MM.1S (cell line): ENCODE measurements at regions not wholly inside any gene's neighbourhood (a gene's known extent, or its start where the extent isn't known, plus 50 kb on each side); places are given as distances from the start of the nearest gene placed in this dataset.

Source experiments
- DNase-seq: peaks from one replicate; pipeline ENCODE4 v3.0.0-alpha.2; 2015
- H2AFZ ChIP-seq: fragments of 300-600 bp; sonication (generic); 2 replicates; pipeline ENCODE4 v1.6.0; 2016; ENCODE audit warnings: antibody characterized with exemption, low read length
- H3F3A ChIP-seq: fragments of 300-600 bp; sonication (generic); 2 replicates; pipeline ENCODE4 v1.6.1; 2016; ENCODE audit warnings: mild to moderate bottlenecking, antibody characterized with exemption, low read length, moderate library complexity, mixed read lengths; ENCODE audit not compliant: insufficient read depth
- H3K27ac ChIP-seq: fragments of 300-600 bp; sonication (generic); 2 replicates; pipeline ENCODE4 v1.5.1; 2016; ENCODE audit warnings: mild to moderate bottlenecking, low read length
- H3K27me3 ChIP-seq: fragments of 300-600 bp; sonication (generic); replicated peaks from 2 replicates; pipeline ENCODE4 v1.6.0; 2016; ENCODE audit warnings: low read length; ENCODE audit not compliant: insufficient read depth
- H3K36me3 ChIP-seq: fragments of 300-600 bp; sonication (generic); replicated peaks from 2 replicates; pipeline ENCODE4 v1.6.1; 2016; ENCODE audit warnings: mild to moderate bottlenecking, low read length, mixed read lengths; ENCODE audit not compliant: insufficient read depth
- H3K4me1 ChIP-seq: fragments of 300-600 bp; sonication (generic); 2 replicates; pipeline ENCODE4 v1.6.1; 2016; ENCODE audit warnings: low read length, mixed read lengths
- H3K4me2 ChIP-seq: fragments of 300-600 bp; sonication (generic); 2 replicates; pipeline ENCODE4 v1.6.0; 2016; ENCODE audit warnings: low read depth, low read length
- H3K4me3 ChIP-seq: fragments of 300-600 bp; sonication (generic); 2 replicates; pipeline ENCODE4 v1.5.1; 2016; ENCODE audit warnings: low read length, mixed read lengths
- H3K79me2 ChIP-seq: fragments of 300-600 bp; sonication (generic); 2 replicates; pipeline ENCODE4 v1.6.1; 2016; ENCODE audit warnings: mixed run types, low read length, mixed read lengths
- H3K9ac ChIP-seq: fragments of 300-600 bp; sonication (generic); 2 replicates; pipeline ENCODE4 v1.6.1; 2016; ENCODE audit warnings: low read length, mixed read lengths
- H3K9me2 ChIP-seq: fragments of 300-600 bp; sonication (generic); replicated peaks from 2 replicates; pipeline ENCODE4 v1.6.1; 2016; ENCODE audit warnings: mild to moderate bottlenecking, low read length, mixed read lengths; ENCODE audit not compliant: insufficient read depth
- H3K9me3 ChIP-seq: fragments of 300-600 bp; sonication (generic); replicated peaks from 2 replicates; pipeline ENCODE4 v1.6.1; 2016; ENCODE audit warnings: mild to moderate bottlenecking, low read length, mixed read lengths; ENCODE audit not compliant: insufficient read depth
- H4K20me1 ChIP-seq: fragments of 300-600 bp; sonication (generic); 2 replicates; pipeline ENCODE4 v1.6.1; 2016; ENCODE audit warnings: mild to moderate bottlenecking, low read length, moderate library complexity, mixed read lengths; ENCODE audit not compliant: insufficient read depth
- EZH2 ChIP-seq: fragments of 300-600 bp; sonication (generic); optimal IDR thresholded peaks from 2 replicates; pipeline ENCODE3; 2017; ENCODE audit warnings: low read depth, mild to moderate bottlenecking, antibody characterized with exemption, low read length, mixed read lengths
- EZH2phosphoT487 ChIP-seq: fragments of 300-600 bp; sonication (generic); IDR thresholded peaks from 2 replicates; pipeline ENCODE4 v1.6.1; 2018; ENCODE audit warnings: antibody characterized with exemption, low read length
- TF ChIP-seq, protein P1 (sequence below): fragments of 300-600 bp; sonication (generic); IDR thresholded peaks from 2 replicates; pipeline ENCODE4 v1.5.1; 2016; ENCODE audit warnings: antibody characterized with exemption, low read length, mixed read lengths

- Histone ChIP-seq H3K79me2 (no peaks in the 10 kb centered on the region), H4K20me1 (no peaks in the 10 kb centered on the region), H3F3A (no peaks in the 10 kb centered on the region), H3K4me3 (no peak overlapping the region), H3K4me2 (no peak overlapping the region), H3K27ac (no peak overlapping the region), H3K9ac (no peak overlapping the region), H3K27me3 (no peaks in the 10 kb centered on the region), H3K9me3 (no peaks in the 10 kb centered on the region), H3K36me3 (no peaks in the 10 kb centered on the region), H3K9me2 (no peaks in the 10 kb centered on the region), H2AFZ (no peak overlapping the region), H3K4me1 (no peaks in the 10 kb centered on the region)
- no peak for DNase-seq
- TF ChIP-seq EZH2 (no peak), EZH2phosphoT487 (no peak)
- TF ChIP-seq, protein P1, sequence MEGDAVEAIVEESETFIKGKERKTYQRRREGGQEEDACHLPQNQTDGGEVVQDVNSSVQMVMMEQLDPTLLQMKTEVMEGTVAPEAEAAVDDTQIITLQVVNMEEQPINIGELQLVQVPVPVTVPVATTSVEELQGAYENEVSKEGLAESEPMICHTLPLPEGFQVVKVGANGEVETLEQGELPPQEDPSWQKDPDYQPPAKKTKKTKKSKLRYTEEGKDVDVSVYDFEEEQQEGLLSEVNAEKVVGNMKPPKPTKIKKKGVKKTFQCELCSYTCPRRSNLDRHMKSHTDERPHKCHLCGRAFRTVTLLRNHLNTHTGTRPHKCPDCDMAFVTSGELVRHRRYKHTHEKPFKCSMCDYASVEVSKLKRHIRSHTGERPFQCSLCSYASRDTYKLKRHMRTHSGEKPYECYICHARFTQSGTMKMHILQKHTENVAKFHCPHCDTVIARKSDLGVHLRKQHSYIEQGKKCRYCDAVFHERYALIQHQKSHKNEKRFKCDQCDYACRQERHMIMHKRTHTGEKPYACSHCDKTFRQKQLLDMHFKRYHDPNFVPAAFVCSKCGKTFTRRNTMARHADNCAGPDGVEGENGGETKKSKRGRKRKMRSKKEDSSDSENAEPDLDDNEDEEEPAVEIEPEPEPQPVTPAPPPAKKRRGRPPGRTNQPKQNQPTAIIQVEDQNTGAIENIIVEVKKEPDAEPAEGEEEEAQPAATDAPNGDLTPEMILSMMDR, result no peak
These were observed 155.8 kb upstream of the IGFBP7 start for GRCh38 chr4:57265831-57266582.

GRCh38 chr4:57254754-57255153, 144.6 kb upstream of the IGFBP7 start:
- Histone ChIP-seq H4K20me1 (no peaks in the 10 kb centered on the region), H3K9me3 (no peaks in the 10 kb centered on the region), H3K27ac (no peak overlapping the region), H3K4me3 (no peak overlapping the region), H3K9me2 (no peaks in the 10 kb centered on the region), H3K27me3 (no peaks in the 10 kb centered on the region), H3F3A (no peaks in the 10 kb centered on the region), H2AFZ (no peak overlapping the region), H3K4me2 (no peak overlapping the region), H3K9ac (no peak overlapping the region), H3K79me2 (no peaks in the 10 kb centered on the region), H3K4me1 (no peaks in the 10 kb centered on the region), H3K36me3 (no peaks in the 10 kb centered on the region)
- no peak for DNase-seq
- TF ChIP-seq, protein P1, result no peak
- TF ChIP-seq EZH2 (no peak), EZH2phosphoT487 (no peak)

DNA sequence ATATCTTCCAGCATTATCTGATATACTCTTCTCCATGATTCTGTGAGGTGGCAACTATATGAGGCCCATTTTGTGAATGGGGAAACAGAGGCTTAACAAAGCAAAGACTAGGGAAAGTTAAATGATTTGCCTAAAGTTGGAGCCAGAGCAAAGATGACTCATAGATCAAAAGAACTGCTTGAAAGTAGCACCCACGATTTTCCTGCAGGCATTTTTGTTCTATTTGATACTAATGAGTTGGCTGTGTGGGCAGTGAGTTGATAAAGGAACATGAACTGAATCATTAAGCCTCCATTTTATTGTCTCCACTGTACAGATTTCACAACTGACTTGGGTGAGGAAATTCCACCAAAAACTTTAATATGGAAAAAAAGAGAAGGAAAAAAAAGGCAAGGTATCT, 138.9 kb upstream of the IGFBP7 start:
- Histone ChIP-seq H3K9ac (no peak overlapping the region), H3K27ac (no peak overlapping the region), H3K9me3 (no peaks in the 10 kb centered on the region), H3K79me2 (no peaks in the 10 kb centered on the region), H4K20me1 (no peaks in the 10 kb centered on the region), H3F3A (no peaks in the 10 kb centered on the region), H3K4me2 (no peak overlapping the region), H3K4me3 (no peak overlapping the region), H3K9me2 (no peaks in the 10 kb centered on the region), H3K36me3 (no peaks in the 10 kb centered on the region), H3K4me1 (no peaks in the 10 kb centered on the region), H3K27me3 (no peaks in the 10 kb centered on the region), H2AFZ (no peak overlapping the region)
- TF ChIP-seq EZH2phosphoT487, result no peak
- TF ChIP-seq, protein P1, result no peak
- TF ChIP-seq EZH2, result no peak
- DNase-seq, result no peak
